GM23248 (cell line): ENCODE measurements at regions not wholly inside any gene's neighbourhood (a gene's known extent, or its start where the extent isn't known, plus 50 kb on each side); places are given as distances from the start of the nearest gene placed in this dataset.

Experiments used
- DNase-seq: peaks from one replicate; pipeline ENCODE4 v3.0.0-alpha.2; 2015
- H2AFZ ChIP-seq: fragments of 200-600 bp; sonication (generic); 2 replicates; pipeline ENCODE4 v1.6.1; 2016; ENCODE audit warnings: antibody characterized with exemption
- H3F3A ChIP-seq: fragments of 200-600 bp; sonication (generic); 2 replicates; pipeline ENCODE4 v1.6.1; 2016; ENCODE audit warnings: mild to moderate bottlenecking, antibody characterized with exemption, mixed run types; ENCODE audit not compliant: insufficient read depth
- H3K27ac ChIP-seq: fragments of 200-600 bp; sonication (generic); 2 replicates; pipeline ENCODE4 v1.5.1; 2016; ENCODE audit warnings: mild to moderate bottlenecking
- H3K27me3 ChIP-seq: fragments of 200-600 bp; sonication (generic); replicated peaks from 2 replicates; pipeline ENCODE4 v1.6.1; 2016; ENCODE audit warnings: mild to moderate bottlenecking; ENCODE audit not compliant: insufficient read depth
- H3K36me3 ChIP-seq: fragments of 200-600 bp; sonication (generic); 2 replicates; pipeline ENCODE4 v1.6.1; 2016; ENCODE audit warnings: low read depth, mild to moderate bottlenecking
- H3K4me1 ChIP-seq: fragments of 200-600 bp; sonication (generic); 2 replicates; pipeline ENCODE4 v1.6.1; 2016; ENCODE audit warnings: mild to moderate bottlenecking; ENCODE audit not compliant: insufficient read depth
- H3K4me2 ChIP-seq: fragments of 200-600 bp; sonication (generic); one replicate; pipeline ENCODE4 v1.6.1; 2016; ENCODE audit warnings: mild to moderate bottlenecking; ENCODE audit not compliant: unreplicated experiment
- H3K4me3 ChIP-seq: fragments of 200-600 bp; sonication (generic); 2 replicates; pipeline ENCODE4 v1.5.1; 2016; ENCODE audit warnings: mild to moderate bottlenecking
- H3K79me2 ChIP-seq: fragments of 200-600 bp; sonication (generic); 2 replicates; pipeline ENCODE4 v1.6.1; 2016; ENCODE audit warnings: mild to moderate bottlenecking; ENCODE audit not compliant: insufficient read depth
- H3K9ac ChIP-seq: fragments of 200-600 bp; sonication (generic); 2 replicates; pipeline ENCODE4 v1.6.1; 2016; ENCODE audit warnings: mild to moderate bottlenecking
- H3K9me2 ChIP-seq: fragments of 200-600 bp; sonication (generic); 2 replicates; pipeline ENCODE4 v1.6.1; 2016; ENCODE audit warnings: mixed run types, mild to moderate bottlenecking, moderate library complexity; ENCODE audit not compliant: insufficient read depth
- H3K9me3 ChIP-seq: fragments of 200-600 bp; sonication (generic); one replicate; pipeline ENCODE4 v1.6.1; 2017; ENCODE audit warnings: low read depth
- H4K20me1 ChIP-seq: fragments of 200-600 bp; sonication (generic); 2 replicates; pipeline ENCODE4 v1.6.0; 2016; ENCODE audit not compliant: insufficient read depth
- EZH2 ChIP-seq: fragments of 200-600 bp; sonication (generic); IDR thresholded peaks from 2 replicates; pipeline ENCODE4 v1.6.1; 2018; ENCODE audit warnings: antibody characterized with exemption, mild to moderate bottlenecking; ENCODE audit not compliant: insufficient read depth, poor library complexity, severe bottlenecking
- EZH2phosphoT487 ChIP-seq: fragments of 200-600 bp; sonication (generic); IDR thresholded peaks from 2 replicates; pipeline ENCODE4 v1.6.1; 2018; ENCODE audit warnings: antibody characterized with exemption, moderate library complexity, mild to moderate bottlenecking, low read depth; ENCODE audit not compliant: insufficient read depth
- WGBS, 2 experiments: methylation state at CpG; one replicate each; pipeline ENCODE4 v1.1.6; 2015 to 2017; ENCODE audit warnings: low lambda C conversion rate in 2 of 2, low coverage in 1 of 2; ENCODE audit errors: missing lambda C conversion rate in 2 of 2; 5-methylcytosine and 5-hydroxymethylcytosine counted together
- in situ Hi-C: fragments of 300-500 bp; cut with MboI; formaldehyde crosslinking; loops from 2 replicates; pipeline ENCODE4 v1.15.0; 2020

DNA sequence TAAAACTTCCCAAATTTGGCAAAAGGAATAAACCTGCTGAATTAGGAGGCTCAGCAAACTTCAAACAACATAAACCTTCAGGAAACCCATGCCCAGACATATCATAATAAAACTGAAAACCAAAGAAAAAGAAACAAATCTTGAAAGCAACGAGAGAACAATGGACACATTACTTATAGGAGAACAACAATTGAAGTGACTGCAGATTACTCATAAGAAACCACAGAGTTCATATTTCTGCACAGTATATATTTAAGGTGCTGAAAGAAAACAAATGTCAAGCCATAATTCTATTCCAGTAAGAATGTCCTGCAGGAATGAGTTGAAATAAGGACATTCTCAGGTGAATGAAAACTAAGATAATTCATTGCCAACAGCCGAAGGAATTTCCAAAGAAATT, 80.8 kb upstream of the PROK2 start:
- Histone ChIP-seq H3K79me2 (no peaks in the 10 kb centered on the region), H3K36me3 (no peaks in the 10 kb centered on the region), H3F3A (peaks cover 16% of the 10 kb centered on the region; the same call in 1 of the 2 replicates), H3K27me3 (peaks cover 39% of the 10 kb centered on the region), H4K20me1 (no peaks in the 10 kb centered on the region), H3K4me2 (no peak overlapping the region), H3K4me1 (peaks cover 25% of the 10 kb centered on the region), H3K9me3 (no peaks in the 10 kb centered on the region), H3K4me3 (no peak overlapping the region), H2AFZ (no peak overlapping the region), H3K9ac (no peak overlapping the region), H3K27ac (no peak overlapping the region), H3K9me2 (no peaks in the 10 kb centered on the region)
- 49 to 59% methylated on average over 2 of the region's 2 CpGs for WGBS, 2 experiments
- DNase-seq = no peak
- TF ChIP-seq EZH2phosphoT487 (no peak), EZH2 (no peak)
- in situ Hi-C loops = no loop called here

GRCh38 chr3:71863563-71864190, 78.7 kb upstream of the PROK2 start:
- H2AFZ ChIP-seq = no peak overlapping the region
- H3K4me1 ChIP-seq = peaks cover 25% of the 10 kb centered on the region
- no peaks in the 10 kb centered on the region for H4K20me1 ChIP-seq
- no peaks in the 10 kb centered on the region for H3K9me3 ChIP-seq
- no peaks in the 10 kb centered on the region for H3K79me2 ChIP-seq
- H3K9ac ChIP-seq = no peak overlapping the region
- WGBS, 2 experiments = 71 to 76% methylated on average over 5 of the region's 5 CpGs
- H3K4me3 ChIP-seq = no peak overlapping the region
- TF ChIP-seq EZH2phosphoT487 = no peak
- TF ChIP-seq EZH2 = no peak
- H3F3A ChIP-seq = peaks cover 16% of the 10 kb centered on the region; the same call in 1 of the 2 replicates
- in situ Hi-C loops = no loop called here
- H3K4me2 ChIP-seq = no peak overlapping the region
- no peak overlapping the region for H3K27ac ChIP-seq
- no peak for DNase-seq
- peaks cover 23% of the 10 kb centered on the region for H3K27me3 ChIP-seq
- H3K36me3 ChIP-seq = no peaks in the 10 kb centered on the region
- H3K9me2 ChIP-seq = no peaks in the 10 kb centered on the region

GRCh38 chr3:71862371-71863140, 77.6 kb upstream of the PROK2 start:
- peaks cover 25% of the 10 kb centered on the region for H3K4me1 ChIP-seq
- H3K27me3 ChIP-seq = peaks cover 16% of the 10 kb centered on the region
- TF ChIP-seq EZH2 (no peak), EZH2phosphoT487 (no peak)
- in situ Hi-C loops = no loop called here
- H2AFZ ChIP-seq = no peak overlapping the region
- peak overlapping the region; percentile 37 for H3K27ac ChIP-seq
- H3K9ac ChIP-seq = no peak overlapping the region
- peaks cover 16% of the 10 kb centered on the region; the same call in 1 of the 2 replicates for H3F3A ChIP-seq
- peak; percentile 69 for DNase-seq
- H3K4me3 ChIP-seq = peak overlapping the region; percentile 39
- no peaks in the 10 kb centered on the region for H3K79me2 ChIP-seq
- H3K9me3 ChIP-seq = no peaks in the 10 kb centered on the region
- no peaks in the 10 kb centered on the region for H3K36me3 ChIP-seq
- H4K20me1 ChIP-seq = no peaks in the 10 kb centered on the region
- peak overlapping the region; percentile 59 for H3K4me2 ChIP-seq
- no peaks in the 10 kb centered on the region for H3K9me2 ChIP-seq
- WGBS, 2 experiments = 3 to 5% methylated on average over 2 of the region's 2 CpGs

GRCh38 chr3:71859123-71859519, 74.2 kb upstream of the PROK2 start:
- in situ Hi-C loops = no loop called here
- no peak overlapping the region for H2AFZ ChIP-seq
- H3F3A ChIP-seq = peaks cover 16% of the 10 kb centered on the region; the same call in 1 of the 2 replicates
- no peak overlapping the region for H3K4me3 ChIP-seq
- no peaks in the 10 kb centered on the region for H3K9me2 ChIP-seq
- H3K27ac ChIP-seq = no peak overlapping the region
- H3K9me3 ChIP-seq = no peaks in the 10 kb centered on the region
- WGBS, 2 experiments = 61 to 70% methylated on average over 3 of the region's 3 CpGs
- no peaks in the 10 kb centered on the region for H3K79me2 ChIP-seq
- H3K36me3 ChIP-seq = no peaks in the 10 kb centered on the region
- no peak overlapping the region for H3K9ac ChIP-seq
- no peaks in the 10 kb centered on the region for H4K20me1 ChIP-seq
- no peak overlapping the region for H3K4me2 ChIP-seq
- peaks cover 21% of the 10 kb centered on the region for H3K4me1 ChIP-seq
- peak; percentile 34 for DNase-seq
- TF ChIP-seq EZH2 (no peak), EZH2phosphoT487 (no peak)
- peaks cover 10% of the 10 kb centered on the region for H3K27me3 ChIP-seq
